ENCODE measurements at regions not wholly inside any gene's neighbourhood (a gene's known extent, or its start where the extent isn't known, plus 50 kb on each side); places are given as distances from the start of the nearest gene placed in this dataset.

DNA sequence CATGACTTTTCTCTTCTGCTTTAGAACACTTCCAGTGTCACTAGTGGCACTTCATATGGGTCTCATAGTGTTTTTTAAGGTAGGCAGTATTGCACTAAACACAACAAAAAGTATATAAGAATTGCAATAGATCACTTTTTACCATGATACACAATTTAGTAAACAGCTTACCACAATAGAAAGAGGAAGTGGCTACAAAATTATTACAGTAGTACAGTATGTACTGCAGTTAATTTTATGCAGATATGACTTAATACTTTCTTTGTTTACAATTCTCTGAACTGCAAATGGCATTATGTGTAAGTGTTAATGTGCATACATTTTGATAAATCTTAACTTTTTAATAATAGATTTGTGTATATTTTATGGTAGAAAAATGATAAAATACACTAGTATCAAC, 157.3 kb downstream of the RRAGB start:
- TF ChIP-seq, protein P1, sequence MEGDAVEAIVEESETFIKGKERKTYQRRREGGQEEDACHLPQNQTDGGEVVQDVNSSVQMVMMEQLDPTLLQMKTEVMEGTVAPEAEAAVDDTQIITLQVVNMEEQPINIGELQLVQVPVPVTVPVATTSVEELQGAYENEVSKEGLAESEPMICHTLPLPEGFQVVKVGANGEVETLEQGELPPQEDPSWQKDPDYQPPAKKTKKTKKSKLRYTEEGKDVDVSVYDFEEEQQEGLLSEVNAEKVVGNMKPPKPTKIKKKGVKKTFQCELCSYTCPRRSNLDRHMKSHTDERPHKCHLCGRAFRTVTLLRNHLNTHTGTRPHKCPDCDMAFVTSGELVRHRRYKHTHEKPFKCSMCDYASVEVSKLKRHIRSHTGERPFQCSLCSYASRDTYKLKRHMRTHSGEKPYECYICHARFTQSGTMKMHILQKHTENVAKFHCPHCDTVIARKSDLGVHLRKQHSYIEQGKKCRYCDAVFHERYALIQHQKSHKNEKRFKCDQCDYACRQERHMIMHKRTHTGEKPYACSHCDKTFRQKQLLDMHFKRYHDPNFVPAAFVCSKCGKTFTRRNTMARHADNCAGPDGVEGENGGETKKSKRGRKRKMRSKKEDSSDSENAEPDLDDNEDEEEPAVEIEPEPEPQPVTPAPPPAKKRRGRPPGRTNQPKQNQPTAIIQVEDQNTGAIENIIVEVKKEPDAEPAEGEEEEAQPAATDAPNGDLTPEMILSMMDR (IDR thresholded peaks at IDR 0.05): no peak
- TF ChIP-seq POLR2AphosphoS5 (IDR thresholded peaks at IDR 0.05) (no peak), EP300 (IDR thresholded peaks at IDR 0.05) (no peak)

Measured in gastroesophageal sphincter (tissue), 3 donors.